ENCODE measurements at regions not wholly inside any gene's neighbourhood (a gene's known extent, or its start where the extent isn't known, plus 50 kb on each side); places are given as distances from the start of the nearest gene placed in this dataset.

DNA sequence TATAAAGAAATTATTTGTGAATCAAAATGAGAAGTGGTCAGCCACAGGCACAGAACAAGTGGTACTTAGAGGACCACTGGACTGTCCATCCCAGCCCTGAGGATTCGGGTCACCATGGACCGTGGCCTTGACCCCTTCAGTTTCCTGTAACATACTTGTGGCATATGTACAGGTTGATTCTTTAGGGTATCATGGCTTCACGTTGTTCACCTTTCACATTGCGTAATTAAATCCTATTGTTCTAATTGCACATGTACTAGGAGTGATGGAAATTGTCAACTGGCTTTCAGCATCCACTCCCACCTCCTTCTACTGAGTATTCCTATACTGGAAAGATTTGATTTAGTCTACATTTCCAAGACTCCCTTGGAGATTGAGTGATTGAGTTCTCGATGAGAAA lies 148.3 kb upstream of the GJB5 start:
- no peak for DNase-seq (ENCODE audit: low read depth, low spot score)

DNA sequence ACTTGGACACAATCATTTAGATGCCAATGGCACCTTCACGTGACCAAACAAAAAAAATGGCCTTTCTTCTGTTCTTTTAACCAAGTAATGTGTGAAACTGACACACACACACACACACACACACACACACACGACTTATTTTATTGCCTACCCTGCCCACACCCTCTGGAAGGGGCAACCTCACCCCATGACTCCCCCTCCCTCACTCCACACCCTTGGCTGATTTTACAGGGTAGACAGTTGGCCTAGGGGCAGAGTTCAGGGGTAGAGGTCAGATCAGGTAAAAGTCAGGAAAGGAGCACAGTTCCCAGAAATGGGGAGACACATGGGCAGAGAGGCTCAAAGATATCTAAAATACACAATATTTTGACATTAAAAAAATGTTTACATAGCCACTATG lies 144.8 kb upstream of the GJB5 start:
- DNase-seq (ENCODE audit: low read depth, low spot score) = no peak

DNA sequence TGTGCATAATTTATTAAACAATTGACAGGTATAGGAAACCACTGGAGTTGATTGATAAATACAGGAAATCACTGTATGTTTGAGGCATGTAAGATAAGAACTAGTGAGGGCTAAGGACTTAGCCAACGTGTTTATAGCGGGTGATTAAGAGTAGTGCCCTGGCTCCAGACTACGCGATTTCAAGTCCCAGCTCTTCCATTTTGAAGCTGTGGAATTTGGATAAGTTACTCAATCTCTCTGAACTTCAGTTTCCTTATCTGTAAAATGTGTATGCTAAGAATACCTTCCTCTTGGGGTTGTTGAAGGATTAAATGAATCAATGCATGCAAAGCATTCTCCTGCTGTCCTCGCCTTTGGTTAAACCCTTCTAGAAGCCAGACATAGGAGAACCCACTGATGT lies 143.3 kb upstream of the GJB5 start:
- no peak for DNase-seq (ENCODE audit: low read depth, low spot score)

DNA sequence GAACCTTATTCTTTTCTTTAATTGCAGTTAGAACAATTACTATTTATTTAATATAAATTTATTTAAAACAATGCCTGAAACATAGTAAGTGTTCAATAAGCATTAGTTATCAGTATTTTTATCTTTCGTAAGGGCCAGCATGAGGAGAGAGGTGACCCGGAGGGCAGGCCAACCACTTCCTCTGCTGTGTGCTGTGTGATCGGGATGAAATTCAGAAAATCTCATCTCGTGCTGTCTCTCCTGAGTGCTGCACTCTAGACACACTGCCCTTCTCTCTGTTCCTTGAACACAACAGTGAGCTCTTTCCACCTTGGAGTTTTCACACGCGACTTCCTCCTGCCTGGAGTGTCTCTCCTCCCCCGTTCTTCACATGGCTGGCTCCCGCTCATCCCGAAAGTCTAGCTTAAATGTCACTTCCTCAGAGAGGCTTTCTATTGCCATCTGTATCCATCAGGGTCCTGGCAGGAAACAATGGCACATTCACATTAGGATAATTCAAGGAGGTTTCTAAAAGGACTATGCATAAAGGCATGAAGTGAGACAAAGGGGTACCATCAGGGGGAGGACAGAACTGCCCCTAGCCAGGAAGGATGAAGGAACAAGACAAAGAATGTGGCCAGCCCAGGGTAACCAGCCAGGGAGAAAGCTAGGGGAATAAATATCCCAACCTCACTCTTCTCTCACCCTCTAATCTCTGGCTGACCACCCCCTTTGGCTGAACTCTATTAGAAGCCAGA lies 142.6 kb upstream of the GJB5 start:
- no peak for DNase-seq (ENCODE audit: low read depth, low spot score)

DNA sequence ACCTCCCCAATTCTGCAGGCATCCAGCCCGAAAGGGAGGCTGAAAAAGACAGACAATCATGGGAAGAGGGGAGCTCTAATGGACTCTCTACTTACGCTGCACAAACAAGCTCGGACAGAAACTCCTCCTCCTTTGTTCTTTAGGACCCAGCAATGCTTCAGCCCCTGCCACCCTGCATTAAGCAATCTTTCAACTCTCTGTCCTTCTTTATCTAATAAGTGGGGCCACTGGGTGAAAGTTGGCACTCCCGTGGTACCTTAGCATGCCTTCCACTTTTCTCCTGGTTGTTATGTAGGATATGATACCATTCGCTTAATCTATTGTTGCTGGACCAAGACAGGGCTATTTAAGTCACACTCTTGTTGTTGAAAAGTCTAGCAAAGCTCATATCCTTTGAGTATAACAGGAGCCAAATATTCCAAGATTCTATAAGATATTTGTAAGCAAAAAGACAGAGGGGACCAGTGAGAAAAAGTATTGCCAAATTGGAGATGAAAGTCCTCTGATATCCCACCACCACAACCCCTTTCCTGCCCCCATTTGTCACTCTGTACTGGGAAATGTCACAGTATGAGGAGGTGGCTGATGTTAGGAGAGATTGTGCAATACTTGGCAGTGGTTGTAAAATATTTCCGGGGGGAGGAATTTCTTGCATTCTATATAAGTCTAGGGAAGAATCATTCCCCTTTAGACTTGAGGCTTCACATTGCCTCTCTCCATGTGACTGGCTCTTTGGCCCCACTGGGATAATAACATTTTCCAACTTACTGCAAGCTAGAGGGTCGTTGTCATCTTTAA lies 137.3 kb upstream of the GJB5 start:
- DNase-seq (ENCODE audit: low read depth, low spot score) = no peak

DNA sequence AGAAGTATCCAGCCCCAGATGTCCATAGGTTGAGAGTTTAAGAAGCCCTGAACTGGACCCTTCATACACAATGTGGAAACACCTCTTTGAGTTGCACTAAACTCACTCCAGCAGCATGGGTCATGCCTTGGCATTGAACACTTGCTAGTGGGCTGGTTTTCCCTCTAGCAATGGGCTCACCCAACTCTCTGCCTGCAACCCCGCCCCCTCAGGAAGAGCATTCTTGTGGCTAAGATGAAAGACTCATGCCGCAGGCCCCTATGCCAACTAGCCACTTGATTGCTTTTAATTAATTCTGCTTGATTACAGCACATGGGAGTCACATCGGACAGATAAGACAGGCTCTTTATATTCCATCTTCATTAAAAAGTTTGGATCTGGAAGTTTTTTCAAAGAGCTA lies 136.5 kb upstream of the GJB5 start:
- DNase-seq (ENCODE audit: low read depth, low spot score) = peak; percentile 14

DNA sequence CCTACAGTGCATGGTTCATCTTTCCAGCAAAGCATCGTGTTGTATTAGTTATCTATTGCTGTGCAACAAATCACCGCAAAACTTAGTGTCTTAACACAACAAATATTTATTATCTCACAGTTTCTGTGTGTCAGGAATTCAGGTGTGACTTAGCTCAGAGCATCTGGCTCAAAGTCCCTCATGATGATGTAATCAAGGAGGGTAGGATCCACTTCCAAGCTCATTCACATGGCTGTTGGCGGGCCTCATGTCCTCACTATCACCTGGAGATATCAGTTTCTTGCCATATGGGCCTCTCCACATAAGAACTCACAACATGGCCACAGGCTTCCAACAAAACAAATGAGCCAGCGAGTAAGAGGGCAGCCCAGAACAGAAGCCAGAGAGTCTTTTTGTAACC lies 135.6 kb upstream of the GJB5 start:
- no peak for DNase-seq (ENCODE audit: low read depth, low spot score)

DNA sequence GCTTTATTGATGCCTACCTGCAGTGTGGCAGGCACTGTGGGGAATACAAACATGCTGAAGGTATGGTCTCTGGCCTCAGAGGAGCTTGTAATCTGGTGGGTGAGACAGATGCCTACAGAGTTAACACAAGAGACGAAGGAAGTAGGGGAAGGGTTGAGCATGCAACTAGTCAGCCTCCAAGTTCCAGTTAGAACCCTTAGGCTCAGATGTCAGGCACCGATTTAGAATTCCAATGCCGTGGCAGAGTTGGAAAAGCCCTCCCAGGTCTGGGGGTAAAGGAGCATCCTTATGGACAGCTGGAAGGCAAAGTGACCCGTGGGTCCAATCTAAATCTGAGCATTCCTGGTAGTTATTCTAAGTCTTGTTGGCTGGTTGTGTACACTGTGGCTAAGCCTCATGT lies 132.9 kb upstream of the GJB5 start:
- DNase-seq (ENCODE audit: low read depth, low spot score) = no peak

DNA sequence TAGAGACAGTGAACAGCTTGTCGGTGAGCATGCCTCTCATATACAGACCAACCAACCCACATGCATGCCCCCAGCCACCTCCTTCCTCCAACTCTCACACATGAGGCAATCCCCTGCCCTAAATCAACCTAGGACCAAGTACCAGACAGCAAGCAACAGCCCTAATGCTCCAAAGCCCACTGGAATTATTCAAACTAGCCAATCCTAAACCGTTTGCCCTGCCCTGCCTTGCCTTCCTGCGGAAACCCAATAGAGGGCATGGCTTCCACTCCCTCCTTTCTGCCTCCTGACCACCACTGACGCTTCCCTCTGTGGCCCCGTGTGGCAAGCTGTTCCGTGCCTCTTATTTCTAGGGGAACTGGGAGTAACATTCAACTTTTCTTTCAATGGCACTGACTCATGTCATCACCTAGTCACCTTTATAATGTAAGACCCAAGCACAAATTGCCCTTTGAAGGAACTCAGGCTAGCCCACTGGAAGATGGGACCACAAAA lies 129.3 kb upstream of the GJB5 start:
- DNase-seq (ENCODE audit: low read depth, low spot score) = no peak

DNA sequence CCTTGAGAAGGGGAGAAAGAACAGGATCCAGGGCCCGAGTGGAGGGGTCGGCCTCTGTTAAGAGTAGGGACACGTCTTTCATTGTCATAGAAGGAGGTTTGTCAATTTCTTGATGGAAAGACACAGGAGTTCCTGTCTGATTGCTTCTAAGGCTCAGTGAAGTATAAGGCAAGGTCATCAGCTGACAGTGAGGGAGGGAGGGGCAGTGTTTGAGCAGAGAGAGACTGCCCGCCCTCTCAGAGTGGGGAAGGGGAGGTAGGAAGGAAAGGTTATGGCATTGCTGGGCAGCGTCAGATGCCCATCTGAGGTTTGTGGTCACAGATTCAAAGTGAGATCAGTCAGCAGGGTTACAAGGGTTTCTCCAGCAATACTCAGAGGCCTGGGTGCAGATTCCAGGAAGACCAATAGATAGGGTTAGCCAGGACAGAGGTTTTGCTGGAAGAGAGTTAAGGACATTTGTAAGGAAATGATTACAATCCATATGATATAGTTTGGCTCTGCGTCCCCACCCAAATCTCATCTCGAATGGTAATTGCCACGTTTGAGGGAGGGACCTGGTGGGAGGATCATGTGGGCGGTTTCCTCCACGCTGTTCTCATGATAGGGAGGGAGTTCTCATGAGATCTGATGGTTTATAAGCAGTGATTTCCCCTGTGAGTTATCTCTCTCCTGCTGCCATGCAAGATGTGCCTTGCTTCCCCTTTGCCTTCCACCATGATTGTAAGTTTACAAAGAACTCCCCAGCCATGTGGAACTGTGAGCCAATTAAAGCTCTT lies 127.2 kb upstream of the GJB5 start:
- DNase-seq (ENCODE audit: low read depth, low spot score) = no peak

DNA sequence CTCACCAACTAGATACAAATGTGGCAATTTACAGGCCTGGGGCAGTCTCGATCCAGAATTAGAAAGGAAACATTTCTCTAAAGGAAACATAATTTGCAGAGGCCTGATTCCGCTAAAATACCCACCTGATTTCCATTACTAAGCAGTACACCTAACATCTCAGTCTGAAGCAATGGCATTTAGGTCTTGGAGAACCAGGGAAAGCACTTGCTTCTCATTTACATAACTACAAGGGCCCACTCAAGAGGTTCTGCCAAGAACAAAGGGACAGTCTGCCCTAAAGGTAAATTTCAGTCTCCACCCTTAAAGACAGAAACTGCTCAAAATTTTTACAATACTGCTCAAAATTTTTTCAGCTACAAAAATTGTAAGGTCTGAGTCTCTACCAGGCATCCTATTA lies 123.7 kb upstream of the GJB5 start:
- no peak for DNase-seq (ENCODE audit: low read depth, low spot score)

DNA sequence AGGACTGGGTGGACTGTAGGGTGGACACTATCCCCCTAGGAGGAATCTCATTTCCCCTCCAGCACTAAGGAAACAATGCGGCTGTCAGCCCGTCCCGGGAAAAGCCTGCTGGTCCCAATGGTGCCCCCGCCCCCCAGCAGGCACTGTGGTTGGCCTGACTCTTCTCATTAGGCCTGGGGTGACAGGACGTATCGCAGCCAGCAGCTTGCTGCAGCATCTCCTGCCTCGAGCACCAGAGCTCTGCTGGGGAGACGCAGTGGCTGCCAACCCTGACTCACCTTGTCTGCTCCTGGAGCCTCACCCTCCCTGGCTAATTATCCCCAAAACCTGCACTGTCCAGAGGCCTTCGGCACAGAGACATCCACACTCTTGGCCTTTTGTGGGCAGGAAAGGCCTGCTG lies 115.1 kb upstream of the GJB5 start:
- DNase-seq (ENCODE audit: low read depth, low spot score) = no peak

DNA sequence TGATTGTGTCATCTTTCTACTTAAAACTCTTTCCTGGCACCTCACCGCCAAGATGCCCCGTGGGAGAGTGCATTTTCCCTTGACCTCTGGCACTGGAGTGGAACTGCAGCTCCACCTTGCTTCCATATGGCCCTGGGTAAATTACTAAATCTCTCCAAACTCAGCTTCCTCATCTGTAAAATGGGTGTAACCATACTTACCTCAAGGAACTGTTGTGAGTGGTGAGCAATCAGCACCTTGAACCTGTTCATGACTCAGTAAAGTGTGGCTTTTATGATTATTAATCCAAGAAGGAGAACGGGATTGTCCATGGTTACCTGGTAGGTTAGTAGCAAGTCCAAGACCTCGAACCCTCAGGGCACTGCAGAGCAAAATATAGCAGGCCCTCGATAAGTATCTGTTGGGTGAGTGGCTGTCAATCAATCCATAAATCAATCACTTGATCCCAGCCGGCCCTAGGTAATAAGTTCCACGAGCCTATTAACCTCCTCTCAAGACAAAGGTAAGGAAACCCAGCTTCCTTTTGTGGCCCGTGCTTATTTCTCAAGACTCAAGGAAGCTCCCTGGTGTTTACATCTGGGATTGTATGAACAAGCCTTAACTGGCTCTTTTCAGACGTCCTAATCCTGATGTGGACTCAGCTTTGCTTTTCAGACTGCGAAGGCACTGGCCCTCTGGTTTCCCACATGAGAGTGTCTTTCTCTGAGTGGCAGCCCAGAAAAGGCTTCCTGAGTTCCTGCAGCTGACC lies 114.0 kb upstream of the GJB5 start:
- DNase-seq (ENCODE audit: low read depth, low spot score) = no peak

DNA sequence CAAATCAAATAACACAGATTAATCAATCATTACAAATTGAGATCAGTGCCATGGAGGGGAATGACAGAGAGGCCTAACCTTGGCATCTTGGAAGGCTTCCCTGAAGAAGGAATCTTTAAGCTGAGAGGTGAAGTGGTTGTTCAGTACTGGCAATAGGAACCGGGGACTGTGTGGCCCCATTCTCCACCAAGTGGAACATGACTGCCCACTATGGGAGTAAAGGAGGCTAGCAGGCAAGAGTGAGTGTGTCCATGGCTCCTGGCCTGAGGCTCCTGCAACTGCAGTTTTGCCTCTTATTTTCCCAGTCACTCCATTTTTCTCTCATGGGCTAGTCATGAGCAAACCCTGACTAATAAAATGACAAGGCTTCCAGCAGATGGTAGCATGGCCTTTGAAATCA lies 112.2 kb upstream of the GJB5 start:
- DNase-seq (ENCODE audit: low read depth, low spot score) = no peak

DNA sequence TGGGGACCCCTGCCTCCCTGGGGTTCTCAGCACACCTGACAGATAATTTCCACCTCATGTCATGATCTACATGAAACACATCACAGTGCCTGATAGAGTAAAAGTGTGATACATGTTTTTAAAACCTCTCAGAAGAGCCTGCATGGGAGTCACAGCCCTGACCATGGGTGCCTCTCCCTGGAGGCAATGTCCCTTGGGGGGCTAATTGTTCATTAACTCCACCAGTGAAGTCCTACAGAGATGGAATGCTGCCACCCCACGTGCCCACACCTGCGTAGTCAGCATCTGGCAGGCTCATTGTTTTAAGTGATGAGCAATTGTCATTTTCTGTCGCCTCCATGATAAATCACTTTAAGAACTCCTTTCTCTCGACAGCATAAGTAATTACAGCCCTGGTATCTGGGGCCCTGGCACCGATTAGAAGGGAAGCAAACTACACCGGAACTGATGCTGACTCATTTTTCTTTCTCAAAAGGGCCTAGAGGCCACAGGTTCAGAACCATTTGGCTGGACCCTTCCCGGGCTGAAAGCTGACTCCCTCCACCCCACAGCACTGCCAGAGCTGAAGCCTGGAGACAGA lies 109.6 kb upstream of the GJB5 start:
- no peak for DNase-seq (ENCODE audit: low read depth, low spot score)

DNA sequence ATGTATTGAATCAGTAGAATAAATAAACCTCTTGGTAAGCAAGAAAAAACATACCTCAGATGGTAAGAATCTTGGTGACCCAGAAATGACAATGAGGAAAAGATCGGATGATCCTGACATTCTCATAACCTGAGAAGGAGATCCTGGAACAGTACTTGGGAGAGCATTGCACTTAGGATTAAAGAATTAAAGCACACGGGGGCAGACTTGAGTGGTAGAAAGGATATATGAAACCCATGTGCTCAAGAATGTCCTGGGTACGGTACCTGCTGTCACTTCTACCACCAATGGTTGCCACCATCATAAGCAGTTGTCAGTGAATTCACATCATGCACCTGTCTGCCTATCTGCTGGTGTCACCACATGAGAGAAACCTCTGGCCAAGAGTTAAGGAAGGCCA lies 108.9 kb upstream of the GJB5 start:
- no peak for DNase-seq (ENCODE audit: low read depth, low spot score)

DNA sequence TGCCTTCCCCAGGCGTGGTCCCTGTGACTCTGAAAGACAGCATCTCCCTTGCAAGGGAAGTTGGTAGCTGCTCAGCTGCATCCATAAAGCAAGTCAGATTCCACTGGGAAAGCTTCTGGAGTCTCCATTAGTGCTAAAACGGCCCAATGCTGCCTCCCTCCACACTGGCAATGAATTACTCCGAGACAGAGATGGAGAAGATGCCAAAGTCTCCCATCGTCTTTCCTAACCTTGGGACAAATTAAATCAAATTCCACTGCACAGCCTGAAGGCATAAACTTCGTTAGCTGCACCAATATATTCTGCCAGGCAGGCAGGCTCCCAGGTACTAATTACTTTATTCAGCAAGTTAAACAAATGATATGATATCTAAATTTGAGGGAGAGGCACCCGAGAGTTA lies 106.3 kb upstream of the GJB5 start:
- DNase-seq (ENCODE audit: low read depth, low spot score) = no peak

DNA sequence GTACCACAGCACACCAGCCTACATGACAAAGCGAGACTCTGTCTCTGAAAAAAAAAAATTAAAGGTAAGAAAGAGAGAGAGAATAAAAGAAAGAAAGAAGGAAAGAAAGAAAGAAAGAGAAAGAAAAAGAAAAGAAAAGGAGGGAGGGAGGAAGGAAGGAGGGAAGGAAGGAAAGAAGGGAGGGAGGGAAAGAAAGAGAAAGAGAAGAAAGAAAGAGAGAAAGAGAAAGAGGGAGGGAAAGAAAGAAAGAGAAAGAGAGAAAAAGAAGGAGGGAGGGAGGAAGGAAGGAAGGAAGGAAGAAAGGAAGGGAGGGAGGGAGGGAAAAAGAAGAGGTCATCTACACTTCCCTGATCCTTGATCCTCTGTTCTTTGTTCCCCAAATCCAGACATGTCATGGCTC lies 104.8 kb upstream of the GJB5 start:
- DNase-seq (ENCODE audit: low read depth, low spot score) = no peak

DNA sequence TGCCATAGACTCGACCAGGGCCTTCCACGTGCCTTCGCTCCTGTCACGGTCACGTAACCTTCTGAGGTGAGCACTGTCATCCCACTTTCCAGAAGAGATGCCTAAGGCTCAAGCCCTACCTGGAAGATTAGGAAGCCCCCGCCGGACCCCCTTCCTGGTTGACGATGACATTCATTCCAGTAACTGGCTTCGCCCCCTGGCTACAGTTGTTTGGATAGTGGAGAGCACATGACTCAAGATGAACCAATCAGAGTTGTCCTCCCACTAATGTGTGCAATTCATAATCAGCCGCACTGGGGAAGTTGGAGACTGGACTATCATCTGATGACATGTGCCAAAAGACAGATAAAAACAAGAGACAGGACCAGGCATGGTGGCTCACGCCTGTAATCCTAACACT lies 104.0 kb upstream of the GJB5 start:
- DNase-seq (ENCODE audit: low read depth, low spot score) = no peak

DNA sequence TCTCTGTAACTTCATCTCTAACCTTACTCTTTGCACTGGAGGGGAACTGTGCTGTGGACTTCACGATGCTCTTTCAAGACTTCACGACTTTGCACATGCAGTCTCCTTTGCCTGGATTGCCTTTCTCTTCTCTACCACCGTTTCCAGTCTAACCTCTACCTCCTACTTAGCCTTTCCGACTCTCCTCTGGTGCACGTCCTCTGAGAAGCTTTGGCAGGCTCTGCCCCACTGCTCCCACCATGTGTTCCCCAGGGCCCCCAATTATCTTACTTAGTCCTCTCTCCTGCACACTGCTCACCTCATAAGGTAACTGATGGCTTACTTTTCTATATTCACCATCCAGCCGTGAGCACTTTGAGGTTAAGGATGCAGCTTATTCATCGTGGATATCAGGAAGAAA lies 101.7 kb upstream of the GJB5 start:
- no peak for DNase-seq (ENCODE audit: low read depth, low spot score)

DNA sequence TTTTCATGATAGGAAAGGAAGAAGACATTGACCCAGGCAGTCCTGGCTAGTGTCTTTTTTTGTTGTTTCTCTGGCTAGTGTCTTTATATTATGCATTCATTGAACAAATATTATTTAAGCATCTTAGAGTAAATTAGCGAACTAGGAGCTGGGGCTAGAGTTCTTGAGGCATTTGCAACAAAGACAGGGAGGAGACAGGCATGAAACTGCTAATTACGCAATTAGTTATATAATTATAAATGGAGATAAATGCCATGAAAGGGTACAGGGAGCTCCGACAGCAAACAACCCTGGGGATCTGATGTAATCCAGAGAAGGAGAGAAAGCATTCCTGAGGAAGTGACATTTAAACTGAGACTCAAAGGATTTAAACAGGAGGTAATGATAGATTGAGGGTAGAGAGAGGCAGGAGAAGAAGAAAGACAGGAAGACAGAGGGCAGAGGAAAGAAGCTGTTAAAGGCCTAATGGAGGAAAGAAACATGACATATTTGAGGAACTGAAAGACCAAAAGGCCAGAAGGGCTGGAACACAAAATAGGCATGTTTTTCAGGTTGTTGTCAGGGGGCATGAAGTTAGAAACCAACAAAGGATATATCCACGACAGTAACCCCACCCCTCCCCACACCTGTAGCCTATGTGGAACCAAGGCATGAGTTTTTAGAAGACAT lies 99.5 kb upstream of the GJB5 start:
- DNase-seq (ENCODE audit: low read depth, low spot score) = no peak

Data from astrocyte of the hippocampus (primary cell).